Peyer's patch (tissue), 4 donors: ENCODE measurements at regions not wholly inside any gene's neighbourhood (a gene's known extent, or its start where the extent isn't known, plus 50 kb on each side); places are given as distances from the start of the nearest gene placed in this dataset.
"Not testable (repeated sequence)": the region's sequence is repeated elsewhere in the genome, so short reads cannot be mapped to it uniquely, and the experiment has no call there.

Experiments used
- DNase-seq, 3 donors: peaks; one replicate each; pipeline ENCODE4 v3.0.0-alpha.2; 2017 to 2019
- H3K27ac ChIP-seq, 4 donors: fragments of 200-600 bp; sonication (generic); one replicate each; pipeline ENCODE4 v1.5.1; 2016 to 2019
- H3K27me3 ChIP-seq, 2 donors: fragments of 200-600 bp; sonication (generic); one replicate each; pipeline ENCODE4 v1.5.1; 2019
- H3K36me3 ChIP-seq, 3 donors: fragments of 200-600 bp; sonication (generic); one replicate each; pipeline ENCODE4 v1.5.1; 2016 to 2019
- H3K4me1 ChIP-seq, 4 donors: fragments of 200-600 bp; sonication (generic); one replicate each; pipeline ENCODE4 v1.5.1; 2016 to 2019
- H3K4me3 ChIP-seq, 4 donors: fragments of 200-600 bp; sonication (generic); 1 replicate in 3 of 4; 2 replicates in 1 of 4; pipeline ENCODE4 v1.5.1; 2016 to 2019; ENCODE audit warnings: mild to moderate bottlenecking in 1 of 4
- H3K9me3 ChIP-seq, 4 donors: fragments of 200-600 bp; sonication (generic); one replicate each; pipeline ENCODE4 v1.5.1; 2016 to 2019; ENCODE audit warnings: mild to moderate bottlenecking in 1 of 4
- POLR2A ChIP-seq, 2 donors: fragments of 450-650 bp; IDR thresholded peaks; one replicate each; pipeline ENCODE4 v1.5.1; 2017; ENCODE audit warnings: antibody characterized with exemption in 2 of 2, mild to moderate bottlenecking in 2 of 2, moderate library complexity in 2 of 2
- TF ChIP-seq, protein P1 (sequence below), 6 experiments: fragments of 450-650 bp in 4 of 6; fragments of 200-600 bp in 2 of 6; sonication (generic) in 1 of 6; IDR thresholded peaks; one replicate each; pipeline ENCODE4 v1.5.1; 2017 to 2019; ENCODE audit warnings: antibody characterized with exemption in 6 of 6, mild to moderate bottlenecking in 3 of 6, moderate library complexity in 1 of 6

DNA sequence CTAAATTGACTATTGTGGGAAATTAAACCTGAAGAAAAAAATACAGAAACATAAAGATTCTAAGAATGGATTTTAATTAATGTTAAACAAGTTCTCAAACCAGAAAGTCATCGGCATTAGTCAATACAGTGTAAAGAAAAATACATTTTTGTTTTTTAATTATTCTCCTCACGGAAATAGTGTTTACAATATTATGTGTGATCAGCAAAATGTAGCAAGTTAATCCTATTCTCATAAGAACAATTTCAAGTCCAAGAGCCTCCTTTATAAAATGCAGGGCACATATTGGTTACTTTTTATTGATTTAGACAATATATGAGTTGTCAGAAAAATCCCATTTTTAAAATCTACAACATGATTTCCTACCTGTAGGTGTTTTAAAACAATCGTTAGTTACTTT is 158.0 kb upstream of the MGAT4C start:
- Histone ChIP-seq H3K4me1 (no peaks in the 10 kb centered on the region), H3K27ac (no peak overlapping the region), H3K36me3 (no peaks in the 10 kb centered on the region), H3K27me3 (no peaks in the 10 kb centered on the region), H3K9me3 (peaks cover 0 to 7% (median 0%) of the 10 kb centered on the region in 4 donors), H3K4me3 (no peak overlapping the region)
- TF ChIP-seq, protein P1, sequence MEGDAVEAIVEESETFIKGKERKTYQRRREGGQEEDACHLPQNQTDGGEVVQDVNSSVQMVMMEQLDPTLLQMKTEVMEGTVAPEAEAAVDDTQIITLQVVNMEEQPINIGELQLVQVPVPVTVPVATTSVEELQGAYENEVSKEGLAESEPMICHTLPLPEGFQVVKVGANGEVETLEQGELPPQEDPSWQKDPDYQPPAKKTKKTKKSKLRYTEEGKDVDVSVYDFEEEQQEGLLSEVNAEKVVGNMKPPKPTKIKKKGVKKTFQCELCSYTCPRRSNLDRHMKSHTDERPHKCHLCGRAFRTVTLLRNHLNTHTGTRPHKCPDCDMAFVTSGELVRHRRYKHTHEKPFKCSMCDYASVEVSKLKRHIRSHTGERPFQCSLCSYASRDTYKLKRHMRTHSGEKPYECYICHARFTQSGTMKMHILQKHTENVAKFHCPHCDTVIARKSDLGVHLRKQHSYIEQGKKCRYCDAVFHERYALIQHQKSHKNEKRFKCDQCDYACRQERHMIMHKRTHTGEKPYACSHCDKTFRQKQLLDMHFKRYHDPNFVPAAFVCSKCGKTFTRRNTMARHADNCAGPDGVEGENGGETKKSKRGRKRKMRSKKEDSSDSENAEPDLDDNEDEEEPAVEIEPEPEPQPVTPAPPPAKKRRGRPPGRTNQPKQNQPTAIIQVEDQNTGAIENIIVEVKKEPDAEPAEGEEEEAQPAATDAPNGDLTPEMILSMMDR (IDR thresholded peaks at IDR 0.05) = no peak
- no peak for TF ChIP-seq POLR2A (IDR thresholded peaks at IDR 0.05)
- no peak for DNase-seq

DNA sequence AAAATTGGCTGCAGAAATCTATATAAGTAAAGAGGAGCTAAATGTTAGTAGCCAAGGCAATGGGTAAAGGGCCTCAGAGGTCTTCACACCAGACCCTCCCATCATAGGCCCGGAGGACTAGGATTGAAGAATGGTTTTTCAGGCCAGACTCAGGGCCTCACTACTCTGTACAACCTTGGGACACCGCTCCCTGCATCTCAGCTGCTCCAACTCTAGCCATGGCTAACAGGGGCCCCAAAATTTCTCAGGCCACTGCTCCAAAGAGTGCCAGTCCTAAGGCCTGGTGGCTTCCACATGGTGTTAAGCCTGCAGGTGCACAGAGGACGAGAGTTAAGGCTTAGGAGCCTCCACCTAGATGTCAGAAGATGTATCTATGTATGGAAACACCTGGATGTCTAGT is 155.5 kb upstream of the MGAT4C start:
- DNase-seq = no peak
- Histone ChIP-seq H3K27me3 (no peaks in the 10 kb centered on the region), H3K4me3 (no peak overlapping the region), H3K27ac (no peak overlapping the region), H3K9me3 (peaks cover 0 to 7% (median 0%) of the 10 kb centered on the region in 4 donors), H3K4me1 (no peaks in the 10 kb centered on the region), H3K36me3 (no peaks in the 10 kb centered on the region)
- no peak for TF ChIP-seq POLR2A (IDR thresholded peaks at IDR 0.05)
- TF ChIP-seq, protein P1 (IDR thresholded peaks at IDR 0.05) = no peak

DNA sequence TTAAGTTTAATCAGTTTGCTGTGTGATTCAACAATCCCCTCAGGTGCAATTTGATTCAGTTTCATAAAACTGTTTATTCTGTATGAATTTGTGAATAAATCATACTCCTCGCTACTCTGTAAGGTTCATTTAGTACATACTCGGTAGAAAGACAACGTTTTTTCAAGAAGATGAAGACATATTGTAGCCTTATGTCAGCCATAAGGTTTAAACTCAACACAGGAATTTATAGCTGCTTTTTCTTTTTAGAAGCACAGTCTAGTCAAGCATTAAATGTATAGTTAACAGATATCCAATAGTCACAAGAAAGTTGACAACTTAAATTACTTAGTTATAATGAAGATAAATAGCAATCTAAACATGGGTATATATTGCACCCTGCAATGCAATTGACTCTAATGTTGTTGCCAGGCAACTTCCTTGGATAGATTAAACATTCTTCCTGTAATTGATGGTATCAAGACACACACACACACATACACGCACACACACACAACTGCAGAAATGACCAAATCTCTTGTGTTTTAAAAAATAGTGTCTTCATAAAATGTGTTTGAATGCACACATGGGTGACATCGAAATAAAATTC is 151.5 kb upstream of the MGAT4C start:
- Histone ChIP-seq H3K9me3 (peaks cover 0 to 7% (median 0%) of the 10 kb centered on the region in 4 donors), H3K4me1 (no peaks in the 10 kb centered on the region), H3K27ac (no peak overlapping the region), H3K36me3 (no peaks in the 10 kb centered on the region), H3K4me3 (no peak overlapping the region), H3K27me3 (no peaks in the 10 kb centered on the region)
- no peak for TF ChIP-seq POLR2A (IDR thresholded peaks at IDR 0.05)
- TF ChIP-seq, protein P1 (IDR thresholded peaks at IDR 0.05) = no peak
- no peak for DNase-seq

DNA sequence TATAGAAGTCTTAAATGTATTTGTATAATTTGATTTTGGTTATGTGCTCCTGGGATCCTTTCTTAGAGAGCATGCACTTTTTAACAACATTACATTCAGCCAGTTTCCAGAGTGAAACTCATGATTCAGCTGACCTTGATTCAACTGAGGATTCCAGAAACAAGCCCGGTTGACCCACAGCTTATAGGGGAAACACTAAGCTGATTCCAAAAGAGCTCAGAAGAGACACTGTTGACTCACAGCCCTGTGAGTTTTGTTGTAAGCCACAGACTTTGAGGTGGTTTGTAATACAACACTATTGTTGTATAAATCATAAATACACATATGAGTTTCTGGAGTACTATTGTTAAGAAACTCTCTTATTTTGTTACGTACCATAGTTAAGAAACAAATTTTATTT is 133.8 kb upstream of the MGAT4C start:
- Histone ChIP-seq H3K27me3 (no peaks in the 10 kb centered on the region), H3K36me3 (no peaks in the 10 kb centered on the region), H3K27ac (no peak overlapping the region), H3K9me3 (no peaks in the 10 kb centered on the region), H3K4me1 (no peaks in the 10 kb centered on the region), H3K4me3 (no peak overlapping the region)
- TF ChIP-seq, protein P1 (IDR thresholded peaks at IDR 0.05) = no peak
- no peak for TF ChIP-seq POLR2A (IDR thresholded peaks at IDR 0.05)
- DNase-seq = no peak

DNA sequence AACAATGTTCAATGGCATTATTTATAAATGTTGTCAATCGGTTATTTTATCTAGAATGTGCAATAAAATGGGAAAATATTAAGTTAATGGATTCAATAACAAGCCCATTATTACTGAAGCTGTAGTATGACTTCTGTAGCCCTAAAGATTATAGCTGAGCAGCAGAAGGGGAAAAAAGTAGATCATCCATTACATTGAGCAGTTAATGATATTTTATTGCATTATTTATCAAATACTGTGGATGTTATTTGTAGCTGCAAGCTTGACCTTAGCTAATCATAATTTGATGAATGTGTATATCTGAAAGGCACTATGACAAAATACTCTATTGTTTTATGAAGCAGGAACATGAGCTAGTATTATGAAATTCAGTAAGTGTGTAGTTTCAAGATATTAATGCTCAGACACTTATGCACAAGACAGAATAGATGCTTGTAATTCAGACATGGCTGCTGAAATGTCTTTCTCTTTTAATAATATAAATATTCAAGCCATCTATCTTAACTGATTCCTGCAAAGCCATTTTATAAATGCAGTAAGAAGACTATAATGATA is 131.5 kb upstream of the MGAT4C start:
- H3K27ac ChIP-seq = no peak overlapping the region
- no peak for DNase-seq
- no peaks in the 10 kb centered on the region for H3K36me3 ChIP-seq
- no peaks in the 10 kb centered on the region for H3K4me1 ChIP-seq
- H3K27me3 ChIP-seq = no peaks in the 10 kb centered on the region
- no peaks in the 10 kb centered on the region for H3K9me3 ChIP-seq
- TF ChIP-seq, protein P1 (IDR thresholded peaks at IDR 0.05) = no peak
- no peak for TF ChIP-seq POLR2A (IDR thresholded peaks at IDR 0.05)
- no peak overlapping the region for H3K4me3 ChIP-seq

DNA sequence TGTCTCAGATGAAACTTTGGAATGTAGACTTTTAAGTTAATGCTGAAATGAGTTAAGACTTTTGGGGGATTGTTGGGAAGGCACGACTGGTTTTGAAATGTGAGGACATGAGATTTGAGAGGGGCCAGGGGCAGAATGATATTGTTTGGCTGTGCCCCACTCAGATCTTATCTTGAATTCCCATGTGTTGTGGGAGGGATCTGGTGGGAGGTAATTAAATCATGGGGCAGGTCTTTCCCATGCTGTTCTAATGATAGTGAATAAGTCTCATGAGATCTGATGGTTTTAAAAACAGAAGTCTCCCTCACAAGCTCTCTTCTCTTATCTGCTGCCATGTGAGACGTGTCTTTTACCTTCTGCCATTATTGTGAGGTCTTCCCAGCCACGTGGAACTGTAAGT is 127.6 kb upstream of the MGAT4C start:
- H3K27ac ChIP-seq, H3K4me3 ChIP-seq, H3K27me3 ChIP-seq, DNase-seq, H3K4me1 ChIP-seq, H3K9me3 ChIP-seq, H3K36me3 ChIP-seq: not testable (repeated sequence)
